Cerebellar cortex (tissue), 1 donor: ENCODE measurements at regions not wholly inside any gene's neighbourhood (a gene's known extent, or its start where the extent isn't known, plus 50 kb on each side); places are given as distances from the start of the nearest gene placed in this dataset.

ENCODE experiments used
- DNase-seq: peaks from one replicate; pipeline ENCODE4 v3.0.0-alpha.2; 2015; ENCODE audit warnings: low spot score

GRCh38 chr4:147312376-147313046 lies 168.4 kb upstream of the EDNRA start:
- no peak for DNase-seq

GRCh38 chr4:147313108-147313507 lies 167.8 kb upstream of the EDNRA start:
- no peak for DNase-seq

GRCh38 chr4:147318586-147318985 lies 162.3 kb upstream of the EDNRA start:
- DNase-seq, result no peak

GRCh38 chr4:147325571-147325981 lies 155.3 kb upstream of the EDNRA start:
- no peak for DNase-seq

GRCh38 chr4:147326591-147326990 lies 154.3 kb upstream of the EDNRA start:
- DNase-seq, result no peak

- DNase-seq, result no peak
Observed at GRCh38 chr4:147327322-147327721, 153.6 kb upstream of the EDNRA start.

GRCh38 chr4:147328189-147328588 lies 152.7 kb upstream of the EDNRA start:
- DNase-seq, result no peak

- no peak for DNase-seq
Observed at GRCh38 chr4:147328756-147329446, 152.0 kb upstream of the EDNRA start.

- DNase-seq, result no peak
Observed at GRCh38 chr4:147332091-147332490, 148.8 kb upstream of the EDNRA start.

- no peak for DNase-seq
Observed at GRCh38 chr4:147334478-147334877, 146.4 kb upstream of the EDNRA start.

GRCh38 chr4:147335183-147335582 lies 145.7 kb upstream of the EDNRA start:
- DNase-seq, result no peak

GRCh38 chr4:147336252-147336651 lies 144.6 kb upstream of the EDNRA start:
- DNase-seq, result no peak

- no peak for DNase-seq
Observed at GRCh38 chr4:147339100-147339499, 141.8 kb upstream of the EDNRA start.

GRCh38 chr4:147340111-147340510 lies 140.8 kb upstream of the EDNRA start:
- no peak for DNase-seq

- DNase-seq, result no peak
Observed at GRCh38 chr4:147340591-147341120, 140.2 kb upstream of the EDNRA start.

GRCh38 chr4:147343692-147344091 lies 137.2 kb upstream of the EDNRA start:
- DNase-seq, result no peak

GRCh38 chr4:147345662-147346061 lies 135.2 kb upstream of the EDNRA start:
- DNase-seq, result no peak

GRCh38 chr4:147347217-147347616 lies 133.7 kb upstream of the EDNRA start:
- no peak for DNase-seq

GRCh38 chr4:147349193-147349592 lies 131.7 kb upstream of the EDNRA start:
- no peak for DNase-seq

- no peak for DNase-seq
Observed at GRCh38 chr4:147351083-147351787, 129.7 kb upstream of the EDNRA start.

GRCh38 chr4:147354237-147354636 lies 126.7 kb upstream of the EDNRA start:
- DNase-seq, result no peak

GRCh38 chr4:147355032-147355656 lies 125.8 kb upstream of the EDNRA start:
- DNase-seq, result no peak
